H1 (cell line): ENCODE measurements at regions not wholly inside any gene's neighbourhood (a gene's known extent, or its start where the extent isn't known, plus 50 kb on each side); places are given as distances from the start of the nearest gene placed in this dataset.

Source experiments
- CTCF ChIA-PET: fragments of 300-600 bp; sonication (Branson Sonifier 250); formaldehyde crosslinking; loops from one replicate; lab custom pipeline; 2021; ENCODE audit not compliant: partially characterized antibody; lab: Charles Lee
- POLR2A ChIA-PET: fragments of 300-600 bp; sonication (Branson Sonifier 250); formaldehyde crosslinking; loops from one replicate; lab custom pipeline; 2021; ENCODE audit warnings: inconsistent platforms; ENCODE audit not compliant: partially characterized antibody; lab: Charles Lee
- DNase-seq, 2 experiments: peaks; one replicate each; pipeline versions ENCODE4 v3.0.0 to v3.0.0-alpha.2; 2010 to 2022; ENCODE audit warnings: low spot score in 2 of 2, low read depth in 1 of 2, mixed read lengths in 1 of 2
- FAIRE-seq: peaks from 2 replicates; lab custom pipeline; 2011; peaks lifted over from hg19 to GRCh38; lab: Jason Lieb, UNC
- H2AFZ ChIP-seq: 2 replicates; pipeline ENCODE4 v1.8.1; 2012; ENCODE audit warnings: low read length, inconsistent platforms
- H2AK5ac ChIP-seq: 2 replicates; pipeline ENCODE4 v1.6.1; 2013; ENCODE audit warnings: low read depth, low read length
- H2BK120ac ChIP-seq: replicated peaks from 2 replicates; pipeline ENCODE3; 2013; ENCODE audit warnings: low read depth, low read length, inconsistent platforms
- H2BK12ac ChIP-seq: 2 replicates; pipeline ENCODE4 v1.6.1; 2013; ENCODE audit warnings: low read depth, low read length
- H2BK15ac ChIP-seq: 2 replicates; pipeline ENCODE4 v1.6.1; 2013; ENCODE audit warnings: low read length
- H2BK20ac ChIP-seq: 2 replicates; pipeline ENCODE4 v1.6.1; 2013; ENCODE audit warnings: low read length
- H2BK5ac ChIP-seq: 2 replicates; pipeline ENCODE4 v1.6.1; 2013; ENCODE audit warnings: low read depth, low read length
- H3K14ac ChIP-seq: 2 replicates; pipeline ENCODE4 v1.6.1; 2013; ENCODE audit warnings: inconsistent platforms; ENCODE audit not compliant: insufficient read length
- H3K18ac ChIP-seq: 2 replicates; pipeline ENCODE4 v1.6.1; 2013; ENCODE audit warnings: low read length; ENCODE audit errors: extremely low read depth
- H3K23ac ChIP-seq: 2 replicates; pipeline ENCODE4 v1.6.1; 2013; ENCODE audit warnings: inconsistent platforms; ENCODE audit not compliant: insufficient read length
- H3K23me2 ChIP-seq: 2 replicates; pipeline ENCODE4 v1.6.1; 2013; ENCODE audit warnings: low read depth, low read length
- H3K27ac ChIP-seq: 2 replicates; pipeline ENCODE4 v1.6.1; 2011; ENCODE audit warnings: low read depth, low read length, inconsistent platforms
- H3K27me3 ChIP-seq, 4 experiments: replicated peaks in 1 of 4; 1 replicate in 1 of 4; 2 replicates in 3 of 4; pipeline versions ENCODE4 v1.6.1 to v1.8.1; 2011 to 2013; ENCODE audit warnings: low read length in 3 of 4, mild to moderate bottlenecking in 3 of 4, inconsistent platforms in 2 of 4, mixed read lengths in 2 of 4, moderate library complexity in 1 of 4; ENCODE audit not compliant: control insufficient read depth in 3 of 4, insufficient read depth in 3 of 4; ENCODE audit errors: extremely low read depth in 1 of 4
- H3K36me3 ChIP-seq, 4 experiments: 2 replicates each; pipeline versions ENCODE4 v1.6.1 to v1.8.1; 2011 to 2013; ENCODE audit warnings: mild to moderate bottlenecking in 4 of 4, low read length in 3 of 4, moderate library complexity in 2 of 4, control low read depth in 1 of 4, inconsistent platforms in 1 of 4; ENCODE audit not compliant: insufficient read depth in 4 of 4, control insufficient read depth in 2 of 4
- H3K4ac ChIP-seq: replicated peaks from 2 replicates; pipeline ENCODE3; 2013; ENCODE audit warnings: low read length, low read depth, mixed read lengths, inconsistent platforms; ENCODE audit not compliant: insufficient read length
- H3K4me1 ChIP-seq, 4 experiments: replicated peaks in 1 of 4; 1 replicate in 1 of 4; 2 replicates in 3 of 4; pipeline versions ENCODE4 v1.6.1 to v1.8.1; 2011 to 2013; ENCODE audit warnings: low read length in 3 of 4, inconsistent platforms in 2 of 4, mixed read lengths in 1 of 4; ENCODE audit not compliant: insufficient read depth in 4 of 4, control insufficient read depth in 3 of 4
- H3K4me2 ChIP-seq, 2 experiments: 2 replicates each; pipeline versions ENCODE4 v1.6.1 to v1.8.1; 2011 to 2013; ENCODE audit warnings: low read depth in 2 of 2, low read length in 2 of 2, control low read depth in 1 of 2, inconsistent platforms in 1 of 2, mild to moderate bottlenecking in 1 of 2; ENCODE audit not compliant: insufficient read depth in 1 of 2
- H3K4me3 ChIP-seq, 4 experiments: fragments of 200-600, 300-600 bp in 1 of 4; sonication (generic), shearing (Covaris generic), sonication (Bioruptor Twin) in 1 of 4; 2 replicates each; pipeline versions ENCODE4 v1.5.1 to v1.8.1; 2011 to 2016; ENCODE audit warnings: low read length in 4 of 4, low read depth in 3 of 4, control low read depth in 2 of 4, inconsistent platforms in 2 of 4, mild to moderate bottlenecking in 2 of 4, mixed read lengths in 1 of 4, moderate library complexity in 1 of 4; ENCODE audit not compliant: insufficient read depth in 2 of 4; ENCODE audit errors: extremely low read depth in 1 of 4
- H3K56ac ChIP-seq: replicated peaks from 2 replicates; pipeline ENCODE3; 2013; ENCODE audit warnings: low read depth, mild to moderate bottlenecking, mixed read lengths, low read length, inconsistent platforms; ENCODE audit not compliant: insufficient read length
- H3K79me1 ChIP-seq: 2 replicates; pipeline ENCODE4 v1.6.1; 2013; ENCODE audit warnings: low read depth, low read length, control low read depth
- H3K79me2 ChIP-seq, 2 experiments: 2 replicates each; pipeline versions ENCODE4 v1.6.1 to v1.8.1; 2012 to 2013; ENCODE audit warnings: low read length in 2 of 2, mild to moderate bottlenecking in 2 of 2, inconsistent platforms in 1 of 2; ENCODE audit not compliant: insufficient read depth in 2 of 2, control insufficient read depth in 1 of 2
- H3K9ac ChIP-seq, 4 experiments: replicated peaks in 1 of 4; 1 replicate in 1 of 4; 2 replicates in 3 of 4; pipeline versions ENCODE4 v1.6.1 to v1.8.1; 2011 to 2013; ENCODE audit warnings: low read depth in 3 of 4, low read length in 3 of 4, control low read depth in 2 of 4, mild to moderate bottlenecking in 2 of 4, moderate library complexity in 2 of 4, inconsistent platforms in 1 of 4; ENCODE audit errors: extremely low read depth in 1 of 4
- H3K9me3 ChIP-seq, 2 experiments: 2 replicates each; pipeline versions ENCODE4 v1.6.1 to v1.8.1; 2012 to 2013; ENCODE audit warnings: mild to moderate bottlenecking in 2 of 2, moderate library complexity in 2 of 2, control low read depth in 1 of 2, inconsistent platforms in 1 of 2, low read depth in 1 of 2, low read length in 1 of 2, mixed read lengths in 1 of 2; ENCODE audit not compliant: insufficient read depth in 2 of 2
- H4K20me1 ChIP-seq, 2 experiments: replicated peaks in 1 of 2; 2 replicates each; pipeline versions ENCODE3 to v1.8.1; 2011 to 2013; ENCODE audit warnings: inconsistent platforms in 2 of 2, low read length in 2 of 2, mild to moderate bottlenecking in 1 of 2; ENCODE audit not compliant: insufficient read depth in 2 of 2, control insufficient read depth in 1 of 2
- H4K5ac ChIP-seq: 2 replicates; pipeline ENCODE4 v1.6.1; 2013; ENCODE audit warnings: low read length, low read depth, mixed read lengths, inconsistent platforms; ENCODE audit not compliant: insufficient read length
- H4K8ac ChIP-seq: 2 replicates; pipeline ENCODE4 v1.8.0; 2013; ENCODE audit warnings: mild to moderate bottlenecking, moderate library complexity, low read length, inconsistent platforms; ENCODE audit not compliant: insufficient read depth; ENCODE audit errors: extremely low read depth
- H4K91ac ChIP-seq: replicated peaks from 2 replicates; pipeline ENCODE3; 2013; ENCODE audit warnings: low read length, mixed read lengths, inconsistent platforms; ENCODE audit not compliant: insufficient read length
- BRCA1 ChIP-seq: IDR thresholded peaks from 2 replicates; pipeline ENCODE4 v1.6.1; 2012; ENCODE audit warnings: low read depth, low read length, improper control_type of control experiment
- CHD1 ChIP-seq: IDR thresholded peaks from 2 replicates; pipeline ENCODE4 v1.6.1; 2012; ENCODE audit warnings: low read depth, low read length, improper control_type of control experiment
- CREB1 ChIP-seq: IDR thresholded peaks from 2 replicates; pipeline ENCODE4 v1.6.1; 2012; ENCODE audit warnings: inconsistent platforms
- HDAC6 ChIP-seq: IDR thresholded peaks from one replicate; pipeline ENCODE4 v1.7.1; 2012; ENCODE audit warnings: low read depth, mild to moderate bottlenecking, inconsistent platforms, low read length, moderate library complexity
- JUND ChIP-seq: IDR thresholded peaks from 2 replicates; pipeline ENCODE4 v1.6.1; 2011; ENCODE audit warnings: mild to moderate bottlenecking, improper control_type of control experiment, low read length
- MAX ChIP-seq: IDR thresholded peaks from 2 replicates; pipeline ENCODE4 v1.6.1; 2012; ENCODE audit warnings: inconsistent platforms
- POLR2AphosphoS5 ChIP-seq: IDR thresholded peaks from 2 replicates; pipeline ENCODE4 v1.6.1; 2011; ENCODE audit warnings: low read depth, low read length
- TAF1 ChIP-seq: IDR thresholded peaks from 2 replicates; pipeline ENCODE4 v1.6.1; 2011; ENCODE audit warnings: mild to moderate bottlenecking, low read depth, low read length

- TF ChIP-seq BRCA1 (no peak), JUND (no peak), CREB1 (no peak), CHD1 (no peak), POLR2AphosphoS5 (no peak), TAF1 (no peak), MAX (no peak), HDAC6 (no peak)
Measured at GRCh38 chr3:159182961-159183360, 381.1 kb downstream of the MFSD1 start.

More at GRCh38 chr3:159182961-159183360, 381.1 kb downstream of the MFSD1 start:
- Histone ChIP-seq H2BK120ac (no peak overlapping the region), H2BK20ac (no peak overlapping the region), H3K9ac (no peak overlapping the region), H3K56ac (no peak overlapping the region), H3K4me2 (no peak overlapping the region), H2BK12ac (no peak overlapping the region), H3K27me3 (peaks cover 0 to 1% (median 0%) of the 10 kb centered on the region in 4 experiments; a peak in 1 of 7 replicates), H4K5ac (no peak overlapping the region), H3K79me1 (no peaks in the 10 kb centered on the region), H2BK15ac (no peak overlapping the region), H3K4me3 (no peak overlapping the region), H3K36me3 (no peaks in the 10 kb centered on the region), H3K23ac (no peak overlapping the region), H3K4me1 (no peaks in the 10 kb centered on the region), H2AFZ (no peak overlapping the region), H4K20me1 (no peaks in the 10 kb centered on the region), H2BK5ac (no peak overlapping the region), H3K18ac (no peak overlapping the region), H4K8ac (no peak overlapping the region), H3K27ac (no peak overlapping the region), H2AK5ac (no peak overlapping the region), H3K9me3 (no peaks in the 10 kb centered on the region), H4K91ac (no peak overlapping the region), H3K79me2 (no peaks in the 10 kb centered on the region), H3K4ac (no peak overlapping the region), H3K23me2 (no peaks in the 10 kb centered on the region), H3K14ac (no peak overlapping the region)
- DNase-seq (no peak), FAIRE-seq (no peak)
- CTCF ChIA-PET, result no interaction called here
- POLR2A ChIA-PET, result no interaction called here
